K562 (cell line): ENCODE measurements at regions not wholly inside any gene's neighbourhood (a gene's known extent, or its start where the extent isn't known, plus 50 kb on each side); places are given as distances from the start of the nearest gene placed in this dataset.

Experiments used
- CHD4 ChIP-seq: fragments of 200-600 bp; sonication (generic); IDR thresholded peaks from 3 replicates; pipeline ENCODE4 v1.6.1; 2012; ENCODE audit warnings: low read depth, mild to moderate bottlenecking, mixed read lengths, low read length, inconsistent platforms; ENCODE audit not compliant: insufficient read depth, insufficient replicate concordance, poor library complexity, severe bottlenecking
- GTF2F1 ChIP-seq: IDR thresholded peaks from 2 replicates; pipeline ENCODE4 v1.6.1; 2011; ENCODE audit warnings: low read depth, low read length, improper control_type of control experiment
- TF ChIP-seq, protein P1 (sequence below): fragments of 450-650 bp; IDR thresholded peaks from 2 replicates; pipeline ENCODE4 v1.6.1; 2017; ENCODE audit warnings: antibody characterized with exemption, mild to moderate bottlenecking
- TF ChIP-seq, protein P2 (sequence below), 2 experiments: fragments of 150-350 bp in 1 of 2; IDR thresholded peaks; 2 replicates each; pipeline ENCODE4 v1.6.1; 2012 to 2016; ENCODE audit warnings: low read depth in 2 of 2, low read length in 2 of 2, mild to moderate bottlenecking in 1 of 2, moderate library complexity in 1 of 2

DNA sequence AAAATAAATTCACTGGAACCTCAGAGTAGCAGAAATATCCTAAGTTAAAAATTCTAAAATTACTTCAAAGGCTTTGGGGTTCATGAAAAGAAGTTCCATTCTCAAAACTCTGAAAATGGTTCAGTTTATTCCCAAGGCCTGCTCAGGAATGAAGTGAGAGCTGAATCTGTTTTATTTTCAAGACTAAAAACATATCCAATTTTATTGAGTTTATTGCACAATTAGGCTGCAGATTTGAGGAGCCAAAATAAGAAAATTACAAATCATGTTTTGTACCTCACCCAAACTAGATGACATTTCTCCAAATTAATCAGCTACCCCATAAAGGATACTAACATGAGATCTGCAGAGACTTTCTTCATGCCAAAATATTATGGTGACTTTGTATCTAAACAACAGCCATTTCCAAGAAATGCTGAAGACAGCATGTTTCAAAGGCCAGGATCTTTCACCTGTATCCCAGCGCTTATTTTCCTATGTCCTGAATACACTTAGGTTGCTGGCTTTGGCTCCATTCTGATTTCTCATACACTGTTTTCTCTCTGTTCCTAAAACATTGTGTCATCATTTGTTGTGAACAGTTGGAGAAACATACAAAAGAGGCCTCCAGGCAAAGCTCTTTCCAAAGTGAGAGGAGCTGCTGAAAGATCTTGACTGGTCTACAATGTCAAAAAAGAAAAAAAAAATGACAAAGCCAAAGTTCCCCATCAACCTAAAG, 85.7 kb upstream of the F13A1 start (continued):
- TF ChIP-seq, protein P1, sequence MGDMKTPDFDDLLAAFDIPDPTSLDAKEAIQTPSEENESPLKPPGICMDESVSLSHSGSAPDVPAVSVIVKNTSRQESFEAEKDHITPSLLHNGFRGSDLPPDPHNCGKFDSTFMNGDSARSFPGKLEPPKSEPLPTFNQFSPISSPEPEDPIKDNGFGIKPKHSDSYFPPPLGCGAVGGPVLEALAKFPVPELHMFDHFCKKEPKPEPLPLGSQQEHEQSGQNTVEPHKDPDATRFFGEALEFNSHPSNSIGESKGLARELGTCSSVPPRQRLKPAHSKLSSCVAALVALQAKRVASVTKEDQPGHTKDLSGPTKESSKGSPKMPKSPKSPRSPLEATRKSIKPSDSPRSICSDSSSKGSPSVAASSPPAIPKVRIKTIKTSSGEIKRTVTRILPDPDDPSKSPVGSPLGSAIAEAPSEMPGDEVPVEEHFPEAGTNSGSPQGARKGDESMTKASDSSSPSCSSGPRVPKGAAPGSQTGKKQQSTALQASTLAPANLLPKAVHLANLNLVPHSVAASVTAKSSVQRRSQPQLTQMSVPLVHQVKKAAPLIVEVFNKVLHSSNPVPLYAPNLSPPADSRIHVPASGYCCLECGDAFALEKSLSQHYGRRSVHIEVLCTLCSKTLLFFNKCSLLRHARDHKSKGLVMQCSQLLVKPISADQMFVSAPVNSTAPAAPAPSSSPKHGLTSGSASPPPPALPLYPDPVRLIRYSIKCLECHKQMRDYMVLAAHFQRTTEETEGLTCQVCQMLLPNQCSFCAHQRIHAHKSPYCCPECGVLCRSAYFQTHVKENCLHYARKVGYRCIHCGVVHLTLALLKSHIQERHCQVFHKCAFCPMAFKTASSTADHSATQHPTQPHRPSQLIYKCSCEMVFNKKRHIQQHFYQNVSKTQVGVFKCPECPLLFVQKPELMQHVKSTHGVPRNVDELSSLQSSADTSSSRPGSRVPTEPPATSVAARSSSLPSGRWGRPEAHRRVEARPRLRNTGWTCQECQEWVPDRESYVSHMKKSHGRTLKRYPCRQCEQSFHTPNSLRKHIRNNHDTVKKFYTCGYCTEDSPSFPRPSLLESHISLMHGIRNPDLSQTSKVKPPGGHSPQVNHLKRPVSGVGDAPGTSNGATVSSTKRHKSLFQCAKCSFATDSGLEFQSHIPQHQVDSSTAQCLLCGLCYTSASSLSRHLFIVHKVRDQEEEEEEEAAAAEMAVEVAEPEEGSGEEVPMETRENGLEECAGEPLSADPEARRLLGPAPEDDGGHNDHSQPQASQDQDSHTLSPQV, result no peak
- no peak for TF ChIP-seq GTF2F1
- no peak for TF ChIP-seq CHD4
- TF ChIP-seq, protein P2, sequence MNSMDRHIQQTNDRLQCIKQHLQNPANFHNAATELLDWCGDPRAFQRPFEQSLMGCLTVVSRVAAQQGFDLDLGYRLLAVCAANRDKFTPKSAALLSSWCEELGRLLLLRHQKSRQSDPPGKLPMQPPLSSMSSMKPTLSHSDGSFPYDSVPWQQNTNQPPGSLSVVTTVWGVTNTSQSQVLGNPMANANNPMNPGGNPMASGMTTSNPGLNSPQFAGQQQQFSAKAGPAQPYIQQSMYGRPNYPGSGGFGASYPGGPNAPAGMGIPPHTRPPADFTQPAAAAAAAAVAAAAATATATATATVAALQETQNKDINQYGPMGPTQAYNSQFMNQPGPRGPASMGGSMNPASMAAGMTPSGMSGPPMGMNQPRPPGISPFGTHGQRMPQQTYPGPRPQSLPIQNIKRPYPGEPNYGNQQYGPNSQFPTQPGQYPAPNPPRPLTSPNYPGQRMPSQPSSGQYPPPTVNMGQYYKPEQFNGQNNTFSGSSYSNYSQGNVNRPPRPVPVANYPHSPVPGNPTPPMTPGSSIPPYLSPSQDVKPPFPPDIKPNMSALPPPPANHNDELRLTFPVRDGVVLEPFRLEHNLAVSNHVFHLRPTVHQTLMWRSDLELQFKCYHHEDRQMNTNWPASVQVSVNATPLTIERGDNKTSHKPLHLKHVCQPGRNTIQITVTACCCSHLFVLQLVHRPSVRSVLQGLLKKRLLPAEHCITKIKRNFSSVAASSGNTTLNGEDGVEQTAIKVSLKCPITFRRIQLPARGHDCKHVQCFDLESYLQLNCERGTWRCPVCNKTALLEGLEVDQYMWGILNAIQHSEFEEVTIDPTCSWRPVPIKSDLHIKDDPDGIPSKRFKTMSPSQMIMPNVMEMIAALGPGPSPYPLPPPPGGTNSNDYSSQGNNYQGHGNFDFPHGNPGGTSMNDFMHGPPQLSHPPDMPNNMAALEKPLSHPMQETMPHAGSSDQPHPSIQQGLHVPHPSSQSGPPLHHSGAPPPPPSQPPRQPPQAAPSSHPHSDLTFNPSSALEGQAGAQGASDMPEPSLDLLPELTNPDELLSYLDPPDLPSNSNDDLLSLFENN (IDR thresholded peaks at IDR 0.05; ENCODE audit: low read depth in 2 of 2, low read length in 2 of 2), result no peak
